Adrenal gland (tissue), 9 donors: ENCODE measurements at regions not wholly inside any gene's neighbourhood (a gene's known extent, or its start where the extent isn't known, plus 50 kb on each side); places are given as distances from the start of the nearest gene placed in this dataset.
"Not testable (repeated sequence)": the region's sequence is repeated elsewhere in the genome, so short reads cannot be mapped to it uniquely, and the experiment has no call there.

Source experiments
- DNase-seq, 7 donors: peaks; one replicate each; pipeline ENCODE4 v3.0.0-alpha.2; 2019 to 2020
- H3K27ac ChIP-seq, 5 donors: fragments of 200-600 bp; sonication (generic) in 4 of 5; 1 replicate in 3 of 5; 2 replicates in 2 of 5; pipeline versions ENCODE4 v1.5.1 to v1.8.0; 2016 to 2020; ENCODE audit warnings: mild to moderate bottlenecking in 1 of 5
- H3K27me3 ChIP-seq: fragments of 200-600 bp; 2 replicates; pipeline ENCODE4 v1.8.0; 2021
- H3K36me3 ChIP-seq, 2 donors: fragments of 200-600 bp; replicated peaks in 1 of 2; 1 replicate in 1 of 2; 2 replicates in 1 of 2; pipeline versions ENCODE4 v1.5.1 to v1.8.0; 2018 to 2022
- H3K4me1 ChIP-seq, 2 donors: fragments of 200-600 bp; replicated peaks in 1 of 2; 1 replicate in 1 of 2; 2 replicates in 1 of 2; pipeline versions ENCODE4 v1.5.1 to v1.8.0; 2018 to 2021
- H3K4me3 ChIP-seq, 4 donors: fragments of 200-600 bp; sonication (generic) in 3 of 4; one replicate each; pipeline ENCODE4 v1.5.1; 2016 to 2018
- H3K9me3 ChIP-seq, 3 donors: fragments of 200-600 bp; sonication (generic) in 1 of 3; replicated peaks in 1 of 3; 1 replicate in 2 of 3; 2 replicates in 1 of 3; pipeline versions ENCODE4 v1.5.1 to v1.8.0; 2016 to 2021
- POLR2A ChIP-seq, 2 donors: fragments of 450-650 bp; IDR thresholded peaks; one replicate each; pipeline ENCODE4 v1.6.1; 2017; ENCODE audit warnings: antibody characterized with exemption in 2 of 2, mild to moderate bottlenecking in 2 of 2, moderate library complexity in 1 of 2
- WGBS, 4 donors: extraction: QIAGEN DNeasy Blood & Tissue Kit in 2 of 4; methylation state at CpG; one replicate each; pipeline versions ENCODE4 v1.1.5 to v1.1.7; 2013 to 2017; 5-methylcytosine and 5-hydroxymethylcytosine counted together
- intact Hi-C, 2 donors: fragments of 100-400 bp; cut with DNase I; formaldehyde crosslinking; loops; one replicate each; pipeline versions ENCODE4 v1.14.1 to v1.15.0; 2022 to 2023
- TF ChIP-seq, protein P1 (sequence below), 6 experiments: fragments of 450-650 bp in 4 of 6; fragments of 200-600 bp in 2 of 6; sonication (generic) in 1 of 6; IDR thresholded peaks; 1 replicate in 5 of 6; 2 replicates in 1 of 6; pipeline versions ENCODE4 v1.5.1 to v1.8.0; 2016 to 2021; ENCODE audit warnings: antibody characterized with exemption in 6 of 6, mild to moderate bottlenecking in 2 of 6, moderate library complexity in 1 of 6
- donor health status: healthy with polysubstance abuse.
- donor health status: Bipolar disorder and iron deficiency.
- donor health status: DM: yes; HTN: yes; CAD: no.
- donor health status: DM: no; HTN: no; CAD: no.
- donor health status: DM: no; HTN: no; CAD: no.

DNA sequence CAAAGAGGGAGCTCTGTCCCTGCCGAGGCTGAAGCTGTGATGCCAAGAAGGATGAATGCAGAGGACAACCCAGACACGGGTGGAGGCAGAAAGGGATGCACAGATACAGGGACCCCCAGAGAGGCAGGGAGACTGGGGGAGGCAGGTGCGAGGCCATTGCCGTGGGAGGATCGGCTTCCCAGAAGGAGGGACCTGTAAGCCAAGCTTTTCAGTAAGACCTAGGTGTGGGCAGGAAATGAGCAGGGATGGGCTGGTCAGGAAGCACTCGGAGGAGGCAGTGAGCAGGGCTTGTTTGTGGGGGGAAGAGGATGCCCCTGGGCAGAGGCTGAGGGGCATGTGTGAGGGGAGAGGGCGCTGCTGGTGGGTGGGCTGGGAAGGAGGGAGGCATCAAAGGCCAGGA, 67.7 kb upstream of the WNT4 start:
- Histone ChIP-seq H3K27ac (no peak overlapping the region), H3K27me3 (no peaks in the 10 kb centered on the region), H3K4me1 (no peaks in the 10 kb centered on the region), H3K4me3 (no peak overlapping the region), H3K9me3 (no peaks in the 10 kb centered on the region), H3K36me3 (no peaks in the 10 kb centered on the region)
- DNase-seq = no peak
- intact Hi-C loops = loop anchor here in 1 of 2 donors (2.0 kb wide), 1 partner anchor 46 kb away; no protein-coding TSS in a partner anchor
- WGBS, 4 donors = 59 to 67% (median 66%) methylated on average over 7 of the region's 7 CpGs
- TF ChIP-seq, protein P1, sequence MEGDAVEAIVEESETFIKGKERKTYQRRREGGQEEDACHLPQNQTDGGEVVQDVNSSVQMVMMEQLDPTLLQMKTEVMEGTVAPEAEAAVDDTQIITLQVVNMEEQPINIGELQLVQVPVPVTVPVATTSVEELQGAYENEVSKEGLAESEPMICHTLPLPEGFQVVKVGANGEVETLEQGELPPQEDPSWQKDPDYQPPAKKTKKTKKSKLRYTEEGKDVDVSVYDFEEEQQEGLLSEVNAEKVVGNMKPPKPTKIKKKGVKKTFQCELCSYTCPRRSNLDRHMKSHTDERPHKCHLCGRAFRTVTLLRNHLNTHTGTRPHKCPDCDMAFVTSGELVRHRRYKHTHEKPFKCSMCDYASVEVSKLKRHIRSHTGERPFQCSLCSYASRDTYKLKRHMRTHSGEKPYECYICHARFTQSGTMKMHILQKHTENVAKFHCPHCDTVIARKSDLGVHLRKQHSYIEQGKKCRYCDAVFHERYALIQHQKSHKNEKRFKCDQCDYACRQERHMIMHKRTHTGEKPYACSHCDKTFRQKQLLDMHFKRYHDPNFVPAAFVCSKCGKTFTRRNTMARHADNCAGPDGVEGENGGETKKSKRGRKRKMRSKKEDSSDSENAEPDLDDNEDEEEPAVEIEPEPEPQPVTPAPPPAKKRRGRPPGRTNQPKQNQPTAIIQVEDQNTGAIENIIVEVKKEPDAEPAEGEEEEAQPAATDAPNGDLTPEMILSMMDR (IDR thresholded peaks at IDR 0.05) = no peak
- TF ChIP-seq POLR2A (IDR thresholded peaks at IDR 0.05) = no peak

DNA sequence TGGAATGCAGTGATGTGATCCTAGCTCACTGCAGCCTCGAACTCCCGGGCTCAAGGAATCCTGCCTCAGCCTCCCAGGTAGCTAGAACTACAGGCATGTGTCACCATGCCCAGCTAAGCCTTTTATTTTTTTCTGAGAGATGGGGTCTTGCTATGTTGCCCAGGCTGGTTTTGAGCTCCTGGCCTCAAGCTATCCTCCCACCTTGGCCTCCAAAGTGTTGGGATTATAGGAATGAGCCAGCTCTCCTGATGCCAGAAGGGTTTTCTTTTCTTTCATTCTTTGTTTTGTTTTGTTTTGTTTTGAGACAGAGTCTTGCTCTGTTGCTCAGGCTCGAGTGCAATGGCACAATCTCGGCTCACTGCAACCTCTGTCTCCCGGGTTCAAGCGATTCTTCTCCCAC, 68.6 kb upstream of the WNT4 start:
- not testable (repeated sequence) for DNase-seq, H3K9me3 ChIP-seq, H3K4me3 ChIP-seq, H3K27ac ChIP-seq, H3K4me1 ChIP-seq, H3K27me3 ChIP-seq, H3K36me3 ChIP-seq
- intact Hi-C loops = loop anchor here in 1 of 2 donors (2.0 kb wide), 1 partner anchor 45 kb away; no protein-coding TSS in a partner anchor
- WGBS, 4 donors = 88 to 93% (median 91%) methylated on average over 6 of the region's 6 CpGs

DNA sequence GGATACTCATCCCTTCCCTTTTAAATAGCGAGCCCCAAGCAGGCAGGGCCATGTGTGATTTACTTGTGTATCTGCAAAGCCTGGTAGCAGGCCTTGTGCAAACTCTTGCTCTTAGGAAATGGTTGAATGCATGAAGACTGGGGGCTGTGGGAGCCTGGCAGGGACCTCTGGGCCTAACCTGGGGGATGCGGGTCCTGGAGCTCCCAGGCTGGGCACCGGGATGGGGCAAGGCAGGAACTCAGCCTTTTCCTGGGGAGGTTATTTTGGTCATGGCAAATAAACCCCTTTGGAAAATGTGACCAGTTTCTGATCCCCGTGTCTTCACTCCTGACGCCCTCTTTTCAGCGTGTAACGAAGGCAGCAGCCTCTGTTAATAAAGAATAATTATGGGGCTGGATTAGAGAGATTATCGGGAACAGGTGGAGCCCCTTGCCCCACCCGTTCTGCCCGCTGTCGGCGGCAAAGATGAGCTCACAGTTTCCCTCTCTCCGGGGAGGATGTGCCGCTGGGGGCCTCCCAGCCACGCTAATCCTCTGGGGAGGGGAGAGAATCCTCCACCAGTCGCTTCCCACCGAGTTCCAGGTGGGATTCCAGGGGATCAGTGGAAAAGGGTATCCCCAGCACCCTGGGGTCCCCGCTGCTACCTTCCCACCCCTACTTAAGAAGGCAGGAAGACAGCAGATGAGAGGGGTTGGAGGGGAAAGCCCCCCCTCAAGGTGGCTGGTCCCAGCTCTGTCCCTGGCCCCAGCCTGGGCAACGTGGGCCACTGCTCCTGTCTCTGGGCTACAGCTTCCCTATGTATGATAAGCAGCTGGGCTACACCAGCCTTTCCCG, 69.7 kb upstream of the WNT4 start:
- Histone ChIP-seq H3K9me3 (no peaks in the 10 kb centered on the region), H3K4me1 (no peaks in the 10 kb centered on the region), H3K27ac (no peak overlapping the region), H3K27me3 (no peaks in the 10 kb centered on the region), H3K4me3 (no peak overlapping the region), H3K36me3 (no peaks in the 10 kb centered on the region)
- WGBS, 4 donors = 59 to 72% (median 67%) methylated on average over 17 to 20 of the region's 20 CpGs
- TF ChIP-seq, protein P1 (IDR thresholded peaks at IDR 0.05) = no peak
- no peak for TF ChIP-seq POLR2A (IDR thresholded peaks at IDR 0.05)
- intact Hi-C loops = no loop called here
- no peak for DNase-seq

DNA sequence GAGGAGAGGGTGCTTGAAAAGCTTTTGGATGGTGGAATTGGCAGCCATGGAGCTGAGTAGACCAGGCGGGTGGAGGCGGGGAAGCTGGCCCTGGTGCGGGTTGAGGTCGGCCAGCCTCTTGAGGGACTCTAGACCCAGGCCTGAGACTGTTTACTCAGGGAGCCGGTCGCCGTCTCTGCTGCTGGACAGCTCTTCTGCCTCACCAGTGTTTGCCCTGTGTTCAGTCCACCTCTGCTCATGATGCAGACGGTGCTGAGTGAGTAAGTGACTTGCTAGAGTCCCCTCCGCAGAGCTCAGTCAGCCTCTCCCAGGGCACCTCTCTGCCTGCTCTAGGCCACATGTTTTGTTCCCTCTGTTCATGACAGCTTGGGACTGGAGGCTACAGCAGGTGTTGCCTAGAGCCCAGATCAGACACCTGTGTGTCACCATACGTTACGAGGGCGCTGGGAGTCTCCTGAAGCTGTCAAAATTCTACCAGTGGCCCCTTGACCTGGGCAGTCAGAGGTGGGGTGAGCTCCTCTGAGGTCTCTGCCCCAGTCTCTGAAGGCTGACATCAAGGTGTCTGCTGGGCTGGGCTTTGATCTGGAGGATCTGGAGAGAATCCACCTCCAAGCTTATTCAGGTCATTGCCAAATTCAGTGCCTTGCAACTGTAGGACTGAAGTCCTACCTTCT, 73.5 kb upstream of the WNT4 start:
- Histone ChIP-seq H3K4me1 (no peaks in the 10 kb centered on the region), H3K4me3 (no peak overlapping the region), H3K36me3 (no peaks in the 10 kb centered on the region), H3K27me3 (no peaks in the 10 kb centered on the region), H3K9me3 (no peaks in the 10 kb centered on the region), H3K27ac (no peak overlapping the region)
- WGBS, 4 donors = 59 to 77% (median 68%) methylated on average over 9 to 12 of the region's 12 CpGs
- no peak for DNase-seq
- TF ChIP-seq POLR2A (IDR thresholded peaks at IDR 0.05) = no peak
- TF ChIP-seq, protein P1 (IDR thresholded peaks at IDR 0.05) = no peak
- intact Hi-C loops = no loop called here
